ENCODE measurements at regions not wholly inside any gene's neighbourhood (a gene's known extent, or its start where the extent isn't known, plus 50 kb on each side); places are given as distances from the start of the nearest gene placed in this dataset.
A peak's percentile ranks its signal among the peaks of the same experiment; 100 is the strongest.
"Not testable (repeated sequence)": the region's sequence is repeated elsewhere in the genome, so short reads cannot be mapped to it uniquely, and the experiment has no call there.

DNA sequence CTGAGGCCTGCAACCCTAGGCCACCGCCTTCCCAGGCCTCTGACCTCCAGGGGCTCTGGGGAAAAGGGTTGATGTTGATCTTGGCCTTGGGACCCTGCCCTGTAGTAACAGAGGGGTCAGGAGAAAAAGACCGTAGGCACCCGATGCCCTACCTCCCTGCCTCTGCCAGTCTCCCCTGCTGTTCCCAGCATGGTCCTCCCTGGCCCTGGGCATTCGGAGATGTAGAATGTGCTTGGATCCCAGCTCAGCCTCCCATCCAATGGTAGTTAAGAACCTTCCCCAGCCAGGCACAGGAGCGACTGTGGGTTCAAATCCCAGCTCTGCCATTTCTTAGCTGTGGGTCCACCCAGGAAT, 72.0 kb upstream of the TARDBP start:
- no peak for DNase-seq (ENCODE audit: low read depth in 2 of 2)

DNA sequence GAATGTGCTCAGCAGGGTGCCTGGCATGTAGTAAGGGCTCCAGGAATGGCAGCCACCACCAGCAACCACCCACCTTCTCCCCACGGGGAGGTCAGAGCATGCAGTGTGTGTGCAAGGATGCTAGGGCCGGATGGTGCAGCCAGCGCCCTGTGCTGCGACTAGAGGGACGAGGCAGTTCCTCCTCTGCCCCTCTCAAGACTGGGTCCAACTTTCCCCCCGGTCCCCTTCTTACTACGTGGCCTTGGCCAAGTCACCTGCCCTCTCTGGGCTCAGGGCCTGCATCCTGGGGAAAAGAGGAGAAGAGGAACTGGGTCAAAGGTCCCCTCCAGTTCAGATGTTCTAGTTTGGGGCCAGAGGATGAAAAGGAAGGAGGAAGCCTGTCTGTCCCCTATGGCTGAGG, 71.6 kb upstream of the TARDBP start:
- no peak for DNase-seq (ENCODE audit: low read depth in 2 of 2)

DNA sequence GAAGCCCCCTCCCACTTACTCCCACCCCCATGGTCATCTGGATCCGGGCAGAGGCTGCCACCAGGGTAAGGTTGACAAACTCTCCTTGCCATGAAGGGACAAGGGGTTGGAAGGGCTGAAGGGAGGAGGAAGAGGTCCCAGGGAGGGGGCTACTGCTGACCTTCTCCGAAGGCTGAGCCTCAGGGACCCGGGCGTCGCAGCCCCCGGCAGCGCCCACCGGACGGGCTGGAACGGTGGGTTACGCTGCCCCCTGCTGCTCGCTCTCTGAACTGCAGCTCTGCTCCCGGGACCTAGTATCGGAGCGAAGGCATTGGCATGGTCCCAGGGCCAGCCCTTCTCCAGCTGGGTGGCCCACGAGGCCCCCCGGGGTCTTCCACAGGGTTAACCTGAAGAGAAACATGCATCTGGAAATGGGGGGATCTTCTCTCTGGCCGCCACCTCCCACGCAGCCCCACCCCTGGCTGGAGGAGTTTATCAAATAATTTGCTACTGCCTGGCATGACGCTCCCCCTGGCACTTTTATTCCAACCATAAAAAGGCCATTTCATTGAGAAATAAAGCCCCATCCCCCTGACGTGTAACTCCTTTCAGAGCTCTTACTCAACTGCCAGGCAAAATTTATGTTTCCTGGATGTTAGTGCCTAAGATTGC, 70.4 kb upstream of the TARDBP start:
- peak; percentile 51 to 54 for DNase-seq (ENCODE audit: low read depth in 2 of 2)

DNA sequence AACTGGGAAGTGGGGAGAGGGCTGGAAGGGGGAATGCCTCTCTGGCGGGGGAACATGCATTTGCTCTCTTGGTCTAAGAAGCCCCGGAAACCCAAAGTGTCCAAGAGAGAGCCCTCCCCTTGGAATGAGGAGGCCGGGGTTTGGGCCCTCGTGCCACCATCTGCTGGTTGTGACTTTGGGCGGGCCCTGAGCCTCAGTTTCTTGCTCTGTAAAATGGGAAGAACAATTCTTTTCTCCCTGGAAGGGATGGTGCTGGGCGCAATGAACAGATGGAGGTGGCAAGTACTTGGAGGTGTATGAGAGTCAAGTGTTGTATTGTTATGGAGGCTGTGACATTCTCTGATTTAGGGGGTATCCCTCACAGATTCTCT, 69.9 kb upstream of the TARDBP start:
- DNase-seq (ENCODE audit: low read depth in 2 of 2), result no peak

DNA sequence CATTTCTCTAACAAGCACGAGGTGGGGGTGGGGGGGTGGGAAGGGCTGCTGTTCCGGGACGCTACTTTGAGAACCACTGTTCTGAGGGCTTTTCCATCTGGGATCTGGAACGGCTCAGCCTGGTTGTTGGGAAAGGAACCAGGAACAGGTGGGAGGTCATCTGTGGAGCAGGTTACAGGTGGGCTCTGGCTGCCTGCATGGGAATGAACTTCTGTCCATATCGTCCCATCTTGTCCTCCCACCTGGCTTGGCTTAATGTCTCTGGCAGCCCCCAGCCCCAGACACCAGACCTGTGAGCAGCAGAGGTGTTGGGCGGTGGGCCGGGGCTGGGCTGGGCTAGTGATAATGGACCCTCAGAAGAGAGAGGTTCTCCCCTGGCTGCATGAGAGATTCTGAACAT, 69.4 kb upstream of the TARDBP start:
- DNase-seq (ENCODE audit: low read depth in 2 of 2), result no peak

DNA sequence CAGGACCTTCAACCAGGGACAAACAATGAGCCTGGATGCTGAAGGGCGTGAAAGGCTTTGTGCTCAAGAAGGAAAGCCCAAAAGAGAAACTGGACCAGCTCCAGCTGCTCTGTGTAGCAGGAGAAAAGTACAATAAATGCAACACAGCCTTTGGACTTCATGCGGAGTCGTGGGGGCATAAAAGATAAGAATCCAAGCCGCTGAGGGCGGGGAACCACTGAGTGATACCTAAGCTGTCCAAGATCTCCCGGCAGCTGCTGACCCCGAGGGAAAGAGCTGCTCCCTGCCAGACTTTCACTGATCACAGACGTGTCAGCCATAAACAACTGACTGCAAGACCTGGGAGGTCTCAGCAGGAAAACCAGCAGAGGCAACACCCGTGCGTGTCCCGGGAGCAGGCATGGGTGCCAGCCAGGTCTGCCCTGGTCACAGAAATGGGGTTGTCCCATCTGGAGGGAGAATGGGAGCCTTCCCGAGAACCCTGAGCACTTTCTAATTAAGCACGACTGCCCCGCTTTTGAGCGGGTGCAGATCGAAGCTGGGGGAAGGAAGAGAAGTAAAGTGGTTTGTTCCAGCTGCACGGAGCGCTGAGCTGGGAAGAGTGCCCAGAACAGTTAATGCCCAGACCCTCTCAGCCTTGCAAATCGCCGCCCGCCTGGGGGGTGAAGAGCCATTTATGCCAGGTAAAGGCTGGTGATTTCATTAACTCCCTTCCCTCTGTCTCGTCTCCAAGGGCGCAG, 68.3 kb upstream of the TARDBP start:
- no peak for DNase-seq (ENCODE audit: low read depth in 2 of 2)

DNA sequence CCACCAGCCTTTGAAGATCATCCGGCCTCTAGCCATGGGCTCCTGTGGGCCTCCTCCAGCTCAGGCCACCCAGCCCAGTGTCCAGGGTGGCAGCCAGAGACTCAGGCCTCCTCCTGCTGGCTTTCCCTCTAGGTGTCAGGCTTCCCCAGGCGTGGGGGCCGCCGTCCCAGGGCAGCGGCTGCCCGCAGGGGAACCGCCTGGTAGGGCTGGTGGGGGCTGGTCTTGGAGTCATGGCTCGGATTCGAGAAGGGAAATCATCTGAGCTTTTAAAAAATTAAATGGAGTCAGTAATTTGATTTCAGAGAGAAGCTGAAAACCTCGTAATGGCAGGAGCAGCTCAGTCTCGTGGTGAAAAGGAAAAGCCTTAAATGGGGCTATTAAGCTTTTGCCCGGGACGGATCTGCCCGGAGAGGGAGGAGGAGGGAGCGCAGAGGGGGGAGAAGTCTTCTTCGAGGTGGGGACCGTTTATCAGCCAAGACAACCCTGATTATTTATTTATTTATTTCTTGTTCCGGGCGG, 66.4 kb upstream of the TARDBP start:
- no peak for DNase-seq (ENCODE audit: low read depth in 2 of 2)

DNA sequence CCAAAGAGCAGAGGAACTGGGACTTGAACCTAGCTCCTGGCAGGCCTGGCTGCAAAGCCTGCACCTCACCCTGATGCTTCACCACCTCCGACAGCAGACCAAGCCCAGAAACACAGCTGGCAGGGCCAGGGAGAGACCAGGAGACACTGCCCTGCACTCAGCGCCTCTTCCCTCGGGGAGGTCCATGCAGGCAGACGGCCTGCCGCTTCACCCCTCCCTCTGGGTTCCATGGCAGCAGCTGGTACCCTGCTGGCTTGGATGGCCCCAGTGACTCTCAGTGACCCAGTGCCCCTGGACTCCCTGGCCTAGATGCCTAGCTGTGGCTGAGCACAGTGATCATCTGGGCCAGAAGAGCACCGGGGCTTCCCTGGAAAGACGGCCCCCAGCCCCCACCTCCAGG, 65.3 kb upstream of the TARDBP start:
- no peak for DNase-seq (ENCODE audit: low read depth in 2 of 2)

DNA sequence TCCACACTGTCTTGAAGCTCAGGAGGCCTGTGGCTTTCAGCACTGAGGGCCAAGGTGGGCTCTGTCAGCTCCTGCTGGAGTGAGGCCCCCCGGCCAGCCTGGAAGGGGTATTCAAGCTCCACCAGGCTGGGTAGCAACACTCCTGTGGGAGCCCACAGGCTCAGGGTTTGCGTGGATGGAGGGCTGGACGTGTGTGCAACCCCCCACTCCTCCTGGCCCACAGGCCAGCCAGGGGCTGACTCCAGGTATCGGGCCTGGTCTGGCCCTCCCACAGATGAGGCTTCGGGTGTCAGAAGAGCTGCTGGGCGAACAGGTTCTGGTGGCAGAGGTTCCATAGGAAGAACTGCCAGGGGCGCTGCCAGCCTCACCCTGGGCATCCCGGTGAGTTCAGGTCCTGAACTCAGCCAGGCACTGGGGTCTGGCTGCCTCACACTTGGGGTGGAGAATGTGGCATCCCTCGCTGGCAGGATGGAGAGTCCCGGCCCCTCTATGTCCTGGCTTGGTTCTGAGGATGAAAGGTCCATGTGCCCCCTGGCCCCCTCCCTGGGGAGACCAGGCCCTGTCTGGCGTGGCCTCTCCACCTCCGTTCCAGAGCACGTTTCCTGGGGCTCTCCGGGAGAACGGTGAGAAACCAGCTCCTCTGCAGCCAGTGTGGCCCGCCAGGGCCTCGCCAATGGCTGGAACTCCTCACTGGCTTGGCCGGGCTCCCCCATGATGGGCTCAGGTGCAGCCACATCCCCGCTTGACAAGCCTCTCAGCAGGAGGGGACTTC, 64.6 kb upstream of the TARDBP start:
- no peak for DNase-seq (ENCODE audit: low read depth in 2 of 2)

DNA sequence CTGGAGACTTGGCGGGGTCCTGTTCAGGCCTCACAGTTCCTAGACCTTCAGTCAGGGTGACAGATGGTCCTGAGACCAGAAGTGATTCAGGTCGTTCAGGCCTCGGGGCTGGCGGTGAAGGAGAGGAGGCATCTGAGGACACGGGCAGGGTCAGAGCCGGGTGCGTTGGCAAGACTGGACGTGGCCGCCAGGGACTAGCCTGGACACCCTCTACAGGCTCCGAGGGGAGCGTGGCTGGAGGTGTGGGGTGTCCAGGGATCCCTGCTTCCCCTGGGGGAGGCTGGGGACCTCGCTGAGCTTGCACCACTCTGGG, 64.0 kb upstream of the TARDBP start:
- DNase-seq (ENCODE audit: low read depth in 2 of 2), result no peak

DNA sequence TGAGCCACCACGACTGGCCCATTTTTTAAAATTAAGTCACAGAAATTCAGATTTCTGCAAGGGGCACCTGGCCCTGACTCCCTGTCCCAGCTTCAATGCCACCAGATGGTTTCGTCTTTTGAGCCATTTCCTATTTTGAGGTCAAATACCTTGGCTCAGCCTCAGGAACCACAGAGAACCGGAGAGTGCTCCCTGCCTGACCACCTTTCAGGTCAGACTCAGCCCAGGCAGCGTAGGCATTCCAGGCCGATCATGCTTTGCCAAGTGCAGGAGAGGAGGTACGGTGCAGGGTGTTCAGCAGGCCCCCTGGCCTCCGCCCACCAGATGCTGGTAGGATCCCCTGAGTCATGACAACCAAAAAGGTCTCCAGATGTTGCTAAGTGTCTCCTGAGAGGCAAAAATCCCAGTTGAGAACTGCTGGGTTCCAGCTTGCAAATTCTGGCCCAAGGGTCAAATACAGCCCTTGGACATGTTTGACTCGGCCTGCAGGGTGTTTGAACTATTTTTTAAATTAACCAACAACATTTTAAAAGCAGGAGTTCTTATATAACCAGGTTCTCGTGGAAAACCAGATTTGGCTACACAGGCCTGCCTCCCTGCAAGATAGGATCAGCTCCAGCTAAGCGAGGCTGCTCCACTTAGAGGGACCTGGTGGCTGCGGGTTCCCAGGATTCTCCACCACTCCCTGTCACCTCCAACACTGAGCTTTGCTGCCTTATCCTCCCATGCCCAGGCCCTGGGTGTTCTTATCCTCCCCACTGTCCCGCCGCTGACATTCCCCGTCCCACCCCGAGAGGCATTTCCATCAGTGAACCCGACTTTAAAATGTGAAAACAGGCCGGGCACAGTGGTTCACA, 61.9 kb upstream of the TARDBP start:
- no peak for DNase-seq (ENCODE audit: low read depth in 2 of 2)

DNA sequence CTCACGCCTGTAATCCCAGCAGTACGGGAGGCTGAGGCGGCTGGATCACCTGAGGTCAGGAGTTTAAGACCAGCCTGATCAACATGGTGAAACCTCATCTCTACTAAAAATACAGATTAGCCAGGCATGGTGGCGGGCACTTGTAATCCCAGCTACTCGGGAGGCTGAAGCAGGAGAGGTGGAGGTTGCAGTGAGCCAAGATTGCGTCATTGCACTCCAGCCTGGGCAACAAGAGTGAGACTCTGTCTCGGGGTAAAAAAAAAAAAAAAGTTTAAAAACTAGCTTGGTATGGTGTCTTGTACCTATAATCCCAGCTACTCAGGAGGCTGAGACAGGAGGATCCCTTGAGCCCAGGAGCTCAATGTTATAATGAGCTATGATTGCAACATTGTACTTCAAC, 61.2 kb upstream of the TARDBP start:
- not testable (repeated sequence) for DNase-seq (ENCODE audit: low read depth in 2 of 2)

DNA sequence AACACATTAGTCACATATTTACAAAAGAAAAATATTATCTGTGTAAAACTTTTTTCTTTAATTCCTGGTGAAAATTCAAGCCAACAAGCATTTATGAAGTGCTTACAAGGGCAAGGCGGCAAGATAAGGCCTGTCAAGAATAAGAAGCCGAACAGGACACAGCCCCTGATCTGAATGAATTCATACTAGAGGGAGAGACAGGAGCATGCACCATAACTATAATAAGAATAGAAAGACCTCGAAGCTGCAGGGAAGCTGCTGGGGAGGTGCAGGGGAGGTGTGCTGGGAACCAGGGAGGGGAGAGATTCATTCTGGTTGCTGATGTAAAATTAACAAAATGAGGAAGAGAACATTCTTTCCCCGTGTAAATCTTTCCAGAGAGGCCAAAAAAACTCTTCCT, 60.5 kb upstream of the TARDBP start:
- no peak for DNase-seq (ENCODE audit: low read depth in 2 of 2)

DNA sequence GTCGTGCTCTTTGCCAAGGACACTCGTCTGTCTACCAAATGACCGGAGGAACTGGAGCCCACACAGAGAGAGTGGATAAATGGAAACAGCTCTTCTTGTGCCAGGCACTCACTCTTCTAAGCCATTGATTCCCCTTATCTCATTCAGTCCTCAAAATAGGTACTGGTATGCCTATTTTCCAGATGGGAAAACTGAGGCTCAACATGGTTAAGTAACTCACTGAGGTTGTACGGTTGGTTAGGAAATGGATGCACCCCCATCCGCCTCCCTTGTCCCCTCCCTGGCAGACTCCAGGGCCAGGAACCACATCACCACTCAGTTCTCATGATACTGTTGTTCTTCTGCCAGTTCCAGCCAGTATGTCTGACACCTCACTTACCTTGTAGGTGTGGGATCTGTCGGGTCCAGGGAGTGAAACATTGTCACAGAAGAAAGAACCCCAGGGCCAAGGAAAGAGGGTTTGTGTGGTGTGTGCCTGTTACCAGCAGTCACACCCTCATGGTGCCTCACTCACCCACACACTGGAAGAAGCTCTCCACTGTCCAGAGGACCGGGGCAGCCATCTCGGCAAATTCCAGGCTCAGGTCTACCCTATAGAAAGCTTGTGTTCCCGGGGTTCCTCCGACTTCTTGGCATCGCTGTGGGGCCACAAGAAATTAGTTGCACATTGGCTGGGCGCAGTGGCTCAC, 58.8 kb upstream of the TARDBP start:
- no peak for DNase-seq (ENCODE audit: low read depth in 2 of 2)

DNA sequence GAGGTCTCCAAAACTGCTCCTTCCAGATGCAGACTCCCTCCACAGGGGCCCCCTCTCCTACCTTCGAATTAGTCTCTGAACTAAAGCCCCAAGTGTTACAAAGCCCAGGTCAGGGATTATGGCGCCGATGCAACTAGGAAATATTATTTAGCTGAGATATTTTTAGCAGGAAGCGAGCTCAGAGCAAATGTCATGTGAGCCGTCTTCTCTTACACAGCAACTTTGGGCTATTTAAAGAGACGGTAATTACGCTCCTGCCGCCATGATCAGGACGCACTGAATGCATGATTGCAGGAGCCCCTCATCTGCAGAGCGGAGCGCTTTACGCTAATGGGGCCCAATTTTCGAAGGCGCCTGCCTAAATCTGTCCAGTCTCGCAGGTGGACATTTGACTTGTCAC, 55.3 kb upstream of the TARDBP start:
- no peak for DNase-seq (ENCODE audit: low read depth in 2 of 2)

DNA sequence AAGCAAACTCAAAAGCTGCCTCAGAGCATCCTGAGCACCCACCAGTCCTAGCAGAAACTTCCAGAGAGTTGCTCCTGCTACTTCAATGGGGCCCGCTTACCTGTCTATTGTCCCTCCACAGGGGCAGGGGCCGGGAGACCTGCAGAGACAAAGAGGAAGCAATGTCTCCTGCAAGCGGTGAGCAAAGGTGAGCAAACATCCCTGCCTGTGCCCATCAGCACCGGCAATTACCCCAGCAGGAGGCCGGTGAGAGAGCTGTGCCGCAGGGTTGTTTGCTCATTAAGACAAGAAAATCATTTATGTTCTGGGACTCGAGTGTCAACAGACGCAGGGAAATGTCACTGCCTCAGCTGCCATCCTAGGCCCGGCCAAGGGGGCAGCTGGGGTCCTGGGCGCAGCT, 53.8 kb upstream of the TARDBP start:
- DNase-seq (ENCODE audit: low read depth in 2 of 2), result no peak

DNA sequence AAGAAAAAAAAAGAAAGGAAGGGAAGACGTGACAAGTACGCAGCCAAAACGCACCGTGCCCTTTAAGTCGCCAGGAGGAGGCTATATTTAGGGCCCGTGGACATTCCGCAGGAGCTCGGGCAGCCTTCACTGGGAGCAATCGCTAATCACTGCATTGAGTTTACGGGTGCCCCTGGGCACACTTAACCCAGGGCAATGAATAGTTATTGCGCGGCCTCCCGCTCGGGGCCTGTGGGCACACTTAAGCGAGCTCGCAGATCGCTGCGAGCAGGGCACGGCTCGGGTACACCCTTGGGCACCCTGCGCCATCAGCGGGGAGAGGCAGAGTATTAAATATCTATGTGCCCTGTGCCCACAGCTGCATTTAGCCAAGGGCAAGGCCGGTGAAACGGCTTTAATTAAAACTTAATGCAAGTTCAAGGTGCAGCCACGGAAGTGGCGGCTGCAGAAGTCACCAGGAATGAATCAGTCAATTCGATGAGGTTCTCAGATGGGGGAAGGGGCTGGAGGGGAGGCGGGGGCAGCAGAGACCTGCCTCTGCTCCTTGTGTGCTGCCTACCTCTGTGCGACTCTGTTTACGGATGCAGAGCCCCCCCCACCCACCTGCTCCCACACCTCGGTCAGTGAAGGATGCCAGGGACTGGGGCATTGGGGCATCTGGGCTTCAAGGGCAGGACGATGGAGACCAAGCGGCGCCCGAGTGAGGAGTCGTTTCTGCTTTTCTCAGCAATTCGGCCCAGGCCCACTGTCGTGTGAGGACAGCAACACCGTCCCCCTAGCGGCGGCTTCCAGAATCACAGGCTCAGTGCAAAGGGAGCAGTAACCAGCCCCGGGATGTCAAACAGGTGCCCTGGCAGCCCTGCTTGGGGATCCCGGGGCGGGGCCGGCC, 51.8 kb upstream of the TARDBP start:
- DNase-seq (ENCODE audit: low read depth in 2 of 2), result peak; percentile 85 to 87

DNA sequence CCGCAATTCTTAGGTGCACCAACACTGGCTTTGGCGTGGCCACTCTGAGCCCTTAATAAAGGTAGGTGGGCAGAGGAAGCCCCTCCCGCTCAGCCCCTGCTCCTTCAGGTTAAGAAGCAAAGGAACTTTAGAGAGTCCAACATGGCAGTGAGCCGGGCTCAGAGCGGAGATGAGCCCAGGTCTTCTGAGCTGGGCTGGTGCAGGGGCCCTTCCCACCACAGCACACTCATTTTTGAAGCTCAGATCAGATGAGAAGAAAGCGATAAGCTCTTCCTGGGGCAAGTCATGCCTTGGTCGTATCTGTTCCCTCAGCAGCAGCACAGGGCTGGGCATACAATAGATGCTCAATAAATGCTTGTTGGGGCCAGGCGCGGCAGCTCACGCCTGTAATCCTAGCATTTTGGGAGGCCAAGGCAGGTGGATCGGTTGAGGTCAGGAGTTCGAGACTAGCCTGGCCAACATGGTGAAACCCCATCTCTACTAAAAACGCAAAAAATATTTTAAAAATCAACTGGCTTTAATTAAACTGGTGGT, 51.1 kb upstream of the TARDBP start:
- no peak for DNase-seq (ENCODE audit: low read depth in 2 of 2)

DNA sequence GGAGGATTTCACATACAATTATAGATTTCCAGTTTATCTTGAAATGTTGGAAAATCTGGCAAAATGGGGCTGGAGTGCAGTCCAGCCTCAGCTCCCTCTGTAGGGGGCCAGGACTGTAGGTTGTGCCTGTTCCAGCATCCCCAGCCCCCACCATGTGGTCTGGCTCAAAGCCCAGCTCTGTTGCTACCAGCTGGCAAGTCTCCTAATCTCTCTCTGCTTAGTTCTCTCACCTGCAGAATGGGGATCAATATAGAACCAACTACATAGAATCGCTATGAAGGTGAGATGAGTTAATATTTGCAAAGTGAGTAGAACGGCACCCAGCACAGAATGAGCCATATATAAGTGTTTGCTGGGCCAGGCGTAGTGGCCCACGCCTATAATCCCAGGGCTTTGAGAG, 50.0 kb upstream of the TARDBP start:
- DNase-seq (ENCODE audit: low read depth in 2 of 2), result no peak
